HG03108 (cell line): ENCODE measurements at regions not wholly inside any gene's neighbourhood (a gene's known extent, or its start where the extent isn't known, plus 50 kb on each side); places are given as distances from the start of the nearest gene placed in this dataset.

Source experiments
- ATAC-seq: cut with Tn5 transposase; IDR thresholded peaks from one replicate; pipeline ENCODE4 v1.9.1; 2021; ENCODE audit warnings: moderate library complexity; ENCODE audit not compliant: unreplicated experiment

GRCh38 chr6:168213121-168213524, 106.5 kb downstream of the DACT2 start:
- no peak for ATAC-seq

- no peak for ATAC-seq
Observed at GRCh38 chr6:168212362-168212761, 107.2 kb downstream of the DACT2 start.

- no peak for ATAC-seq
Observed at GRCh38 chr6:168211681-168212080, 107.9 kb downstream of the DACT2 start.

GRCh38 chr6:168210239-168211105, 109.1 kb downstream of the DACT2 start:
- ATAC-seq, result no peak

GRCh38 chr6:168209420-168209819, 110.2 kb downstream of the DACT2 start:
- no peak for ATAC-seq

- ATAC-seq, result no peak
Observed at GRCh38 chr6:168208854-168209253, 110.7 kb downstream of the DACT2 start.

GRCh38 chr6:168208402-168208801, 111.2 kb downstream of the DACT2 start:
- no peak for ATAC-seq

GRCh38 chr6:168207421-168208175, 112.0 kb downstream of the DACT2 start:
- ATAC-seq, result no peak

GRCh38 chr6:168206661-168207274, 112.8 kb downstream of the DACT2 start:
- no peak for ATAC-seq

- ATAC-seq, result no peak
Observed at GRCh38 chr6:168206186-168206585, 113.4 kb downstream of the DACT2 start.

GRCh38 chr6:168201799-168202198, 117.8 kb downstream of the DACT2 start:
- ATAC-seq, result no peak

GRCh38 chr6:168201383-168201782, 118.2 kb downstream of the DACT2 start:
- ATAC-seq, result no peak

- no peak for ATAC-seq
Observed at GRCh38 chr6:168200571-168201134, 118.9 kb downstream of the DACT2 start.

GRCh38 chr6:168198302-168199180, 119.5 kb upstream of the FRMD1 start:
- ATAC-seq, result no peak

- no peak for ATAC-seq
Observed at GRCh38 chr6:168197636-168198301, 118.8 kb upstream of the FRMD1 start.

- ATAC-seq, result no peak
Observed at GRCh38 chr6:168196881-168197635, 118.0 kb upstream of the FRMD1 start.

- ATAC-seq, result no peak
Observed at GRCh38 chr6:168196385-168196860, 117.4 kb upstream of the FRMD1 start.

GRCh38 chr6:168195712-168196111, 116.7 kb upstream of the FRMD1 start:
- no peak for ATAC-seq
